Cardiac muscle cell (in vitro differentiated cells and primary cell): ENCODE measurements at regions not wholly inside any gene's neighbourhood (a gene's known extent, or its start where the extent isn't known, plus 50 kb on each side); places are given as distances from the start of the nearest gene placed in this dataset.
A peak's percentile ranks its signal among the peaks of the same experiment; 100 is the strongest.
"Not testable (repeated sequence)": the region's sequence is repeated elsewhere in the genome, so short reads cannot be mapped to it uniquely, and the experiment has no call there.

Experiments
- DNase-seq, 2 donors: peaks; one replicate each; pipeline versions ENCODE4 v3.0.0 to v3.0.0-alpha.2; 2010 to 2017; ENCODE audit warnings: low read depth in 1 of 2, low spot score in 1 of 2
- H3K27ac ChIP-seq: fragments of 200-600 bp; sonication (generic); 2 replicates; pipeline ENCODE4 v1.5.1; 2016
- H3K27me3 ChIP-seq: fragments of 200-600 bp; sonication (generic); 2 replicates; pipeline ENCODE4 v1.6.0; 2016; ENCODE audit warnings: control low read depth
- H3K36me3 ChIP-seq: fragments of 200-600 bp; sonication (generic); 2 replicates; pipeline ENCODE4 v1.5.1; 2016; ENCODE audit warnings: control low read depth
- H3K4me1 ChIP-seq: fragments of 200-600 bp; sonication (generic); 2 replicates; pipeline ENCODE4 v1.8.1; 2017; ENCODE audit warnings: low read depth, mild to moderate bottlenecking, mixed run types
- H3K4me3 ChIP-seq: fragments of 200-600 bp; sonication (generic); 2 replicates; pipeline ENCODE4 v1.5.1; 2016; ENCODE audit warnings: mild to moderate bottlenecking
- H3K9me3 ChIP-seq: fragments of 200-600 bp; sonication (generic); 2 replicates; pipeline ENCODE4 v1.5.1; 2017; ENCODE audit warnings: low read depth, mild to moderate bottlenecking, control low read depth
- TF ChIP-seq, protein P1 (sequence below): IDR thresholded peaks from 2 replicates; pipeline ENCODE4 v1.5.1; 2012; ENCODE audit warnings: low read depth, mild to moderate bottlenecking, low read length

DNA sequence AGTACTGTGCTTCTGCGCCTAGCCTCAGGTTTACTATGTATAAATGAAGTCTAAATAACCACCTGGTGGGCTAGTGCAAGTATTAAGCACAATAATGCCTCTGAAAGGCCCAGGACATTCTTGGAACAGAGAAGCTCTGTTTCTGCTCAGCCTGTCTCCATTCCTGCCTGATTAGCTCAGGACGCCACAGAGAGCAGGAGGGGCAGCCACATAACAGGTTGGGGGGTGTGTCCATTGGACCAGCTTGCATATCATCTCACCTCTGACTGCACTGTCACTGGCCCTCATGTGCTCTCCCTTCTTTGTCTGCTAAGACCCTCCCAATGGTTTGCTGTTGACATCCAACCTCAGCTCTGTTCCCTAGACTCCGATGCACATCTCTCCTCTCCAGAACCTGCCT is 52.8 kb upstream of the IKZF1 start:
- Histone ChIP-seq H3K36me3 (no peaks in the 10 kb centered on the region), H3K4me3 (no peak overlapping the region), H3K4me1 (no peaks in the 10 kb centered on the region), H3K9me3 (no peaks in the 10 kb centered on the region), H3K27me3 (no peaks in the 10 kb centered on the region), H3K27ac (no peak overlapping the region)
- DNase-seq: no peak
- TF ChIP-seq, protein P1, sequence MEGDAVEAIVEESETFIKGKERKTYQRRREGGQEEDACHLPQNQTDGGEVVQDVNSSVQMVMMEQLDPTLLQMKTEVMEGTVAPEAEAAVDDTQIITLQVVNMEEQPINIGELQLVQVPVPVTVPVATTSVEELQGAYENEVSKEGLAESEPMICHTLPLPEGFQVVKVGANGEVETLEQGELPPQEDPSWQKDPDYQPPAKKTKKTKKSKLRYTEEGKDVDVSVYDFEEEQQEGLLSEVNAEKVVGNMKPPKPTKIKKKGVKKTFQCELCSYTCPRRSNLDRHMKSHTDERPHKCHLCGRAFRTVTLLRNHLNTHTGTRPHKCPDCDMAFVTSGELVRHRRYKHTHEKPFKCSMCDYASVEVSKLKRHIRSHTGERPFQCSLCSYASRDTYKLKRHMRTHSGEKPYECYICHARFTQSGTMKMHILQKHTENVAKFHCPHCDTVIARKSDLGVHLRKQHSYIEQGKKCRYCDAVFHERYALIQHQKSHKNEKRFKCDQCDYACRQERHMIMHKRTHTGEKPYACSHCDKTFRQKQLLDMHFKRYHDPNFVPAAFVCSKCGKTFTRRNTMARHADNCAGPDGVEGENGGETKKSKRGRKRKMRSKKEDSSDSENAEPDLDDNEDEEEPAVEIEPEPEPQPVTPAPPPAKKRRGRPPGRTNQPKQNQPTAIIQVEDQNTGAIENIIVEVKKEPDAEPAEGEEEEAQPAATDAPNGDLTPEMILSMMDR: no peak

DNA sequence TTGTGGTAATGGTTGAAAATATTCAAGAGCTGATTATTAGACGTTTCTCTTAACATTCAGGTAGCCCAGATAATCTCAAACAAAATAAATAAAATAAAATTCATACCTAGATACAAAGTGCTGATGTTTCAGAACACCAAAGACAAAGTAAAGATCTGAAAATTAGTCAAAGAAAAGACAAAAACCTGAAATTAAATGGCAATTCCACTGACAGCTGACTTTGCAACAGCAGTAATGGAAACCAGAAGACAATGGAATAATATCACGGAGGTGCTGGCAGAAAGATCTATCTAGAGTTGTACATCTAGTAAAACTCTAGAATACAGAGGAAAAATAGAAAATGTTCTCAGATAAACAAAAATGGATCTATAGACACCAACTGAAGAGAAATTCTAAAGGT is 58.0 kb upstream of the IKZF1 start:
- Histone ChIP-seq H3K27me3 (no peaks in the 10 kb centered on the region), H3K9me3 (no peaks in the 10 kb centered on the region), H3K4me1 (no peaks in the 10 kb centered on the region), H3K4me3 (no peak overlapping the region), H3K36me3 (no peaks in the 10 kb centered on the region), H3K27ac (no peak overlapping the region)
- TF ChIP-seq, protein P1: no peak
- no peak for DNase-seq

DNA sequence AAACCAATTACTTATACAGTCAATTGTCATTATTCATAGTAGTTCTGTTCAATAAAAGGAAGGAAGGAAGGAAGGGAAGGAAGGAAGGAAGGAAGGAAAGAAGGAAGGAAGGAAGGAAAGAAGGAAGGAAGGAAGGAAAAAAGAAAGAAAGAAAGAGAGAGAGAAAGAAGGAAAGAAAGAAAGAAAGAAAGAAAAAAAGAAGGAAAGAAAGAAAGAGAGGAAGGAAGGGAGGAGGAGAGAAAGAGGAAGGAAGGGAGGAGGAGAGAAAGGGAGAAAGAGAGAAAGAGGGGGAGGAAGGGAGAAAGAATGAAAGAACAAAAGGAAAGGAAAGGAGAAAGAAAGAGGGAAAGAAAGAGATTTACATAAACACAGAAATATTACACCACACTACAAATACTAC is 62.4 kb upstream of the IKZF1 start:
- not testable (repeated sequence) for H3K4me1 ChIP-seq, DNase-seq, H3K36me3 ChIP-seq

DNA sequence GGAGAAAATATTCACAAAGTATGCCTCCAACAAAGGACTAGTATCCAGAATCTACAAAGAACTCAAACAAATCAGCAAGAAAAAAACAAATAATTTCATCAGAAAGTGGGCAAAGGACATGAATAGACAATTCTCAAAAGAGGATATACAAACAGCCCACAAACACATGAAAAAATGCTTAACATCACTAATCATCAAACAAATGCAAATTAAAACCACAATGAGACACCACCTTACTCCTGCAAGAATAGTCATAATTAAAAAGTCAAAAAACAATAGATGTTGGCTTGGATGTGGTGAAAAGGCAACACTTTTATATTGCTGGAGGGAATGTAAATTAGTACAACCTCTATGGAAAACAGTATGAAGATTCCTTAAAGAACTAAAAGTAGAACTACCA is 63.8 kb upstream of the IKZF1 start:
- H3K9me3 ChIP-seq, H3K4me1 ChIP-seq, H3K4me3 ChIP-seq, H3K36me3 ChIP-seq, DNase-seq, H3K27me3 ChIP-seq, H3K27ac ChIP-seq: not testable (repeated sequence)

More for the DNA sequence above, 62.4 kb upstream of the IKZF1 start:
- H3K27me3 ChIP-seq, H3K9me3 ChIP-seq, H3K27ac ChIP-seq, H3K4me3 ChIP-seq: not testable (repeated sequence)

DNA sequence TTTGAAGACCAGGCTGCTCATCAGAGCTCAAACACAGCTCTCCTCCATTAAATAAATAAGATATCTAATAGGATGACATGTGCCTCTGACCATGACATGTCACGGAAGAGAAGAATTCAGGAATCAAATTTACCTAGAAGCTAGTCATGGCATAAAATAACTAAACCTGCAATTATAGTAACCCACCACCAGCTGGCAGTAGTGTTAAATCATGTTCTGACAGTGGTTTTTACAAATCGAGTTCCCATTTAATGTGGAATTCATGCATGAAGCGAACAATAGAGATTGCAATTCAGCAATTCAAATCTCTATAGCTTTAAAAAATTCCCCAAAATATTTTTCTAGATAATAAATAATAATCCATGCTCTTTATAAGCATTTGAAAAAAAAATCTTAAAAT is 74.6 kb upstream of the IKZF1 start:
- H3K36me3 ChIP-seq: no peaks in the 10 kb centered on the region
- no peaks in the 10 kb centered on the region for H3K27me3 ChIP-seq
- H3K9me3 ChIP-seq: peaks cover 3% of the 10 kb centered on the region
- no peak overlapping the region for H3K27ac ChIP-seq
- DNase-seq: peak in 1 of 2 donors; percentile 1
- no peaks in the 10 kb centered on the region for H3K4me1 ChIP-seq
- TF ChIP-seq, protein P1: peak; percentile 10
- no peak overlapping the region for H3K4me3 ChIP-seq

DNA sequence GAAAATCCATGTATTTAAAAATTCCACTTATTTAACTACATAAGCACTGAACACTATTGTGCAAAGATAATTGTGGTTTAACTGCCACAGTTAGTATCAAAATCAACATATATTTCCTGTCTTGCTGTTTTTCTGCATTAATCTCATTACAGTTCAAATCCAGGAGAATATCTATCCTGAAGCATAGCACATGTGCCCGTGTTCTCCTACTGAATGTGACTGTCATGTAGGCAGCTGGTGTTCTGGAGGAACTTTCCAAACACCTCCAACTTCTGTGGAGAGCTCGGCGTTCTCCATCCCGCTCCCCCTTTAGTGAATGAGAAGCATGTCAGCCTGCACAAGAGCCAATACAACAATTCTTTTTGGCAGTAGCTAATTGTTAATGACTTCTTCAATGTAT is 76.4 kb upstream of the IKZF1 start:
- no peaks in the 10 kb centered on the region for H3K27me3 ChIP-seq

More for the DNA sequence above, 76.4 kb upstream of the IKZF1 start:
- TF ChIP-seq, protein P1: no peak
- no peak for DNase-seq
- H3K4me3 ChIP-seq: no peak overlapping the region
- no peak overlapping the region for H3K27ac ChIP-seq
- H3K9me3 ChIP-seq: peaks cover 3% of the 10 kb centered on the region
- H3K36me3 ChIP-seq: no peaks in the 10 kb centered on the region
- no peaks in the 10 kb centered on the region for H3K4me1 ChIP-seq
